Loucy (cell line): ENCODE measurements at regions not wholly inside any gene's neighbourhood (a gene's known extent, or its start where the extent isn't known, plus 50 kb on each side); places are given as distances from the start of the nearest gene placed in this dataset.

ENCODE experiments used
- CTCF ChIP-seq: fragments of 200-600 bp; sonication (generic); conservative IDR thresholded peaks from 2 replicates; pipeline ENCODE4 v1.5.1; 2014; ENCODE audit warnings: mild to moderate bottlenecking, antibody characterized with exemption, low read length
- EZH2phosphoT487 ChIP-seq: fragments of 200-600 bp; IDR thresholded peaks from 2 replicates; pipeline ENCODE4 v1.6.1; 2018; ENCODE audit warnings: antibody characterized with exemption, mild to moderate bottlenecking, moderate library complexity, borderline replicate concordance

- TF ChIP-seq CTCF (no peak), EZH2phosphoT487 (no peak)
Measured at GRCh38 chr6:85261271-85261670, 188.6 kb upstream of the NT5E start.
